RKO (cell line): ENCODE measurements at regions not wholly inside any gene's neighbourhood (a gene's known extent, or its start where the extent isn't known, plus 50 kb on each side); places are given as distances from the start of the nearest gene placed in this dataset.
"Not testable (repeated sequence)": the region's sequence is repeated elsewhere in the genome, so short reads cannot be mapped to it uniquely, and the experiment has no call there.

Experiments
- DNase-seq: peaks from one replicate; pipeline ENCODE4 v3.0.0-alpha.2; 2016; ENCODE audit warnings: low spot score

DNA sequence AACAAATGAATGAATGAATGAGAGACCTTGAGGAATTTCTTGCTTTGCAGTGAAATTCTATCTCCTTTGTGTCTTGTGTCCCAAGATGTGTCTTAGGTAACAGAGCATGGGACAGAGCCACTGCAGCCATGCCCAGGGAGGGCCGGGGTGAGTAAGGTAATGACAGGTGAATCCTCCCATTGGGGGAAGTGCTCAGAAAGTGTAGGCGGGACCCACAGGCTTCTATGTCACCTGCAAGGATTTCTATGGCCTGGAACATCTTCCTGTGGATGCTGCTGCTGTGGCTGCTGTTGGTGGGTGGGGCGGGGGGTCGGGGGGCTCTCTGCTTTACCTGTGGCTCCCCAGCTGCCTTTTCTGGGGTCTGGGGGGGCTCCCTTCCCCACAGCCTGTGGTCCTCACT lies 133.6 kb upstream of the IER5L start:
- no peak for DNase-seq

DNA sequence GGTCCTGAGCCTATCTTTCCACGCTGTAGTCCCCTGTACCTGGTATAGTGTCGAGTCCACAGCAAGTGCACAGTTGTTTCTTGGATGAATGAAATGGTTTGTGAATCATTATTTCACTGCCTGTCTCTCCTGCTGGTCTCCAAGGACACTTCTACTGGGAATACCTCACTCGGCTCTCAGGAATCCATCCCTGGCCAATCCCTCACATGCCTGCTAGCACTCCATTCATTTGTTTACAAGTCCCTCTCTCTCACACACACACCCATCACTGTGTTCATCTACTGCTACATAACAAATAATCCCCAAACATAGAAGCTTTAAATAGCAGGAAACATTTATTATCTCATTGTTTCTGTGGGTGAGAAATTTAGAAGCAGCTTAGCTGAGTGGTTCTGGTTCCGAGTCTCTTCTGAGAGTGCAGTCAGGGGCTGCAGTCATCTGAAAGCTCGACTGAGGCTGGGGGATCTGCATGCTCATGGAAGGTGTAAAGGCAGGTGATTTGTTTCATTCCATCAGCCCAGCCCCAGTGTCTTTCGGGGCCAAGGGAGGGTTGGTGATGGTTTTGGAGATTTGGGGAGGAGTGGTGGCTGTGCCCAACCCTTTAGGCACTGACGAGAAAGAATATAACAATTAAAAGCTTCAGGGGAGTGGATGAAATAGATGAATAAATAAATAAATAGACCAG lies 132.7 kb upstream of the IER5L start:
- no peak for DNase-seq

DNA sequence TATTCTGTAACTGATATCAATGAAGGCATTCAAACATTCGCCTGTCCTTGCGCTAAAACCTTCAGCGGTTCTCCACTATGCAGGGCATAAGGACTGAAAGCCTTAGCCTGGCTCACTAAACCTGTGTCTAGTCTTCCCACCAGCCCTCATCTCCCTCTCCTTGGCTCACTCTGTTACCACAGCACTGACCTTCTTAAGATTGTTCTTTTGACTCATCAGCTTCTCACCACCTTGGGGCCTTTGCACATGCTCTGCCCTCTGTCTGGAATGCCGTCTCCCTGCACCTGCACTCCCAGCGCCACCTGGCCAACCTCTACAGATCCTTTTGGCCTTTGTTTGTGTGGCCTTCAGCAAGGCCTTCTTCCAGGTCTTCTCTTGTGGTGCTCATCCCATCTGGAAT lies 131.8 kb upstream of the IER5L start:
- DNase-seq: no peak

DNA sequence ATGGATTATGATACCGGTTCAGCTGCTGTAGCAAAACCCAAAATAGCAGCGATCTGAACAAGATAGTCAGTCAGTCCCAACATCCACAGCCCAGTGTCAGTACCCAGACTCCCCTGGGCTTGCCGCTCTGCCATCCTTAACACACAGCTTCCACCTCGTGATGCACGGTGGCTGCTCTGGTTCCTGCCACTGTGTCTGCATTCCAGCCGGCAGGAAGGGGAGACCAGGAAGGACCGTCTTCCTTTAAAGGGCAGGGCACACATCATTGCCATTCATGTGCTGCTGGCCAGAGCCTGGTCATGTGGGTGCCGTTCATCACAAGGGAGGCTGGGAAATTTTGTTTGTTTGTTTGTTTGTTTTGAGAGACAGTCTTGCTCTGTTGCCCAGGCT lies 131.0 kb upstream of the IER5L start:
- DNase-seq: no peak

DNA sequence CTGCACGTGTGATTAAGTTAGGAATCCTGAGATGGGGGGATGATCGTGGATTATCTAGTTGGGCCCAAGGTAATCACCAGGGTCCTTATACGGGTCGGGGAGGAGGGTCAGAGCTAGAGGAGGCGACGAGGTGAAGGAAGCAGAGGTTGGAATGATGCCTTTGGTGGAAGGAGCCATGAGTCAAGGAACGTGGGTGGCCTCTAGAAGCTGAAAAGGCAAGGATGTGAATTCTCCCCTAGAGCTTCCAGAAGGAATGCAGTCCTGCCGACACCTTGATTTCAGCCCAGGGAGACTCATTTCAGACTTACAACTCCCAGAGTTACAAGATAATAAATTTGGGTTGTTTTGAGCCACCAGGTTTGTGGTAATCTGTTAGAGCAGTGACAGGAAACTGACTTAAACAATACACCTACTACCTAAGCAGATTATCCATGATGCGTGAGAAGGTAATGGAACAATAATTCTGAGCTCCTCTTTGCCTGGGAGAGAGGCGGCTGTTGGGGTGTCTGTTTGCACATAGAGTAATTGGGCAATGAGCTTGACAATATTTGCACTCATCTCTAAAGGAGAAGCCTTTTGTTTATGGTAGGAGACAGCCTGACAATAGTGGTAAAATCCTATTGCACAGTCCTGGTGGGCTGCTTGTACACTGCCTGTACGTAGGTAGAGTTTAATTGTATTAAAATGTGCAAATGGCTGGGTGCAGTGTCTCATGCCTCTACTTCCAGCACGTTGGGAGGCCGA lies 129.3 kb upstream of the IER5L start:
- no peak for DNase-seq

DNA sequence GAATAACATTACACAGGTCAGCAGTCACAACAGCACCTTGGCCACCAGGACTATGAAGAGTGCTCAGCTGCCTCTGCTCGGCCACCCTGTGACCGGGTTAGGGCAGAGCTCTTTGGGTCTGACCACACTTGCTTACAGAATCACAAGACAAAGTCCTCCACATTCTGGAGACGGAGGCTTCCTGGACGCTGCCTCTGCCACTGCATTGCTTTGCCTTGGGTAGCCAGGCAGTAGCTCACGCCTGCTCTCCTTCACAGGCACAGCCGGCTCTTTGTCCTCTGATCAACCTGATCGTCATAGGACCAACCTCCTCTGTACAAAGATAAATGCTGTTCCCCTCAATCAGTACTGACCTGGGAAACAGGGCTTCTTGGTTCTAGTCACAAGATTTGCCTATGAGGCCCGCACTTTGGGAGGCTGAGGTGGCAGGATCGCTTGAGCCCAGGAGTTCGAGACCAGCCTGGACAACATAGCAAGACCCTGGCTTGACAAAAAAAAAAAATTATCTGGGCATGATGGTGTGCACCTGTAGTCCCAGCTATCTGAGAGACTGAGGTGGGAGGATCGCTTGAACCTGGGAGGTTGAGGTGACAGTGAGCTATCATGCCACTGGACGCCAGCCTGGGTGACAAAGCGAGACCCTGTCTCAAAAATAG lies 128.4 kb upstream of the IER5L start:
- DNase-seq: no peak

DNA sequence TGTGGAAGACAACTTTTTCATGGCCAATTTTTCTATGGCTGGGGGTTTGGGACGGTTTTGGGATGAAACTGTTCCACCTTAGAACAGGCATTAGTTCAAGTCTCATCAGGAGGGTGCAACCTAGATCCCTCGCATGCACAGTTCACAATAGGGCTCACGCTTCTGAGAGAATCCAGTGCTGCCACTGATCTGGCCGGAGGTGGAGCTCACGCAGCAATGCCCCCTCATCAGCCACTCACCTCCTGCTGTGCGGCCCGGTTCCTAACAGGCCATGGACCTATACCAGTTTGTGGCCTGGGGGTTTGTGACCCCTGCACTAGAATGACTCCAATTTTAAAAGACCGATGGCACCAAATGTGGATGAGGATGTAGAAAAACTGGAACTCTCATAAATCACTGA lies 127.2 kb upstream of the IER5L start:
- DNase-seq: no peak

DNA sequence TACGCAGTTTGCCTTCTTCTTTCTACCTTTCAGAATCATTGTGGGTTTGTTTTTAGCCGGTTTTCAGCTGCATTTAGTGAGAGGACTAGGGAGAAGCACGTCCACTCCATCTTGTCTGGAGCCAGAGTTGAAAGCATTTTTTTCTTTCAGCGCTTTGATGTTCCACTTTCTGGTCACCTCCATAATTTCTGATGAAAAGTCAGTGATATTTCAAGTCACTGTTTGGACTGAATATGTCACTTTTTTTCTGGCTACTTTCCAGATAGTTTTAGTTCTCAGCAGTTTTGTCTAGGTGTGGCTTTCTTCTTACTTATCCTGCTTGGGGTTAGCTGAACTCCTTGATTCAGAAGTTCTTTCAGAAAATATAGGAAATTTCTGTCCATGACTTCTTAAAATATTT lies 123.9 kb upstream of the IER5L start:
- no peak for DNase-seq

DNA sequence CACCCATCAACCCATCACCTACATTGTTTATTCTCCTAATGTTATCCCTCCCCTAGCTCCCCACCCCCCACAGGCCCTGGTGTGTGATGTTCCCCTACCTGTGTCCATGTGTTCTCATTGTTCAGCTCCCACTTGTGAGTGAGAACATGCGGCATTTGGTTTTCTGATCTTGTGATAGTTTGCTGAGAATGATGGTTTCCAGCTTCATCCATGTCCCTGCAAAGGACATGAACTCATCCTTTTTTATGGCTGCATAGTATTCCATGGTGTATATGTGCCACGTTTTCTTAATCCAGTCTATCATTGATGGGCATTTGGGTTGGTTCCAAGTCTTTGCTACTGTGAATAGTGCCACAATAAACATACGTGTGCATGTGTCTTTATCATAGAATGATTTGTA lies 118.1 kb upstream of the IER5L start:
- not testable (repeated sequence) for DNase-seq

DNA sequence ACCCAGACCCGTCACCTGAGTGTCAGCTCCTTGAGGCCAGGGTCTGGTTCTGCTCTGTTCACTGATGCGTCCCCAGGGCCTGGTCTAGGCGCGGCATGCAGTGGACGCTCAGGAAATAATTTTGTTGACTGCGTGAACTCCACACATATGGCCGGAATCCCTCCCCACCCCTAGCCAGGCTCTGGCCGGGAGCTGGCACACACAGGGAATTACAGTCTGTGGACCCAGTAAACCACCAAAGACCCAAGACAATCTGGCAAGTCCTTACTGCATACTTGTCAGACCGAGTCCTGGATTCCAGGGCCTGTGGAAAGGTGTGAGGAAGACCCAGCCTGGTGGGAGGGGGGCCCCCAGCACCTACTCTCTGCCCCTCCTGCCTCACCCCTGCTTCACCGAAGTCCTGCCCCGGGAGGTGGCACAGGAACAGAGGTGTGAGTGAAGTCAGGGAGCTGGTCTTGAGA lies 113.0 kb upstream of the IER5L start:
- DNase-seq: no peak

DNA sequence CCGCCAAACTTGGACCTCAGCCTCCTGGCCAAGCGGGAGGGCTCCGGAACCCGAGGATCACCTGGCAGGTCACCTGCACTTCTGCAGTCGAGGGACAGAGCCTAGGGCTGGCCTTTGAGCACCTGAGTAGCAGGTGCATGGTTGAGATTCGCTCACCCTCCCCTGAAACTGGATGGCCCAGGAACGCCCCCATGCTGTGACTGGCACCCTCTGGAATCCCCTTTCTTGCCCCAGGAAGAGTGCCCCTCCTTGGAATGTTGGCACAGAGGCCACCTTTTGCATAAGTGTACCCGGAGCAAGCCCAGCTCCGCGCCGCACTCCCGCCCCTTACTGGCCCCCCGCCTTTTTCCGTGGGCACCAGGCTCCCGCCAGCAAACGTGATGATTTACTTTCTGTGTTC lies 112.5 kb upstream of the IER5L start:
- DNase-seq: no peak

DNA sequence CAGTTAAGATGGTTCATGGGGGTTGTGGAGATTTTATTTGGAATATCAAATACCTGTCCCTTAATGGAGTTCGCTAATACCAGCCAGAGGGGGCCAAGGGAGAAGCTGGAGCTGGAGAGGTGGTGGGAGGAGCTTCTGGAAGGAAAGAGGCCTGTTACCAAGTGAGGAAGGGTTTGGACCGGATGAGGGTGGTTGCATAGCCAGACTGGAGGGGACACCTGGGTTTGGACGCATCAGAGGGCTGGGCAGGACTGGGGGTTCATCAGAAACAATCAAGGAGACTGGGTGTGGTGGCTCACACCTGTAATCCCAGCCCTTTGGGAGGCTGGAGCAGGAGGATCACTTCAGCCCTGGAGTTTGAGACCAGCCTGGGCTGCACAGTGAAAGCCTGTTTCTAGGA lies 111.8 kb upstream of the IER5L start:
- no peak for DNase-seq

DNA sequence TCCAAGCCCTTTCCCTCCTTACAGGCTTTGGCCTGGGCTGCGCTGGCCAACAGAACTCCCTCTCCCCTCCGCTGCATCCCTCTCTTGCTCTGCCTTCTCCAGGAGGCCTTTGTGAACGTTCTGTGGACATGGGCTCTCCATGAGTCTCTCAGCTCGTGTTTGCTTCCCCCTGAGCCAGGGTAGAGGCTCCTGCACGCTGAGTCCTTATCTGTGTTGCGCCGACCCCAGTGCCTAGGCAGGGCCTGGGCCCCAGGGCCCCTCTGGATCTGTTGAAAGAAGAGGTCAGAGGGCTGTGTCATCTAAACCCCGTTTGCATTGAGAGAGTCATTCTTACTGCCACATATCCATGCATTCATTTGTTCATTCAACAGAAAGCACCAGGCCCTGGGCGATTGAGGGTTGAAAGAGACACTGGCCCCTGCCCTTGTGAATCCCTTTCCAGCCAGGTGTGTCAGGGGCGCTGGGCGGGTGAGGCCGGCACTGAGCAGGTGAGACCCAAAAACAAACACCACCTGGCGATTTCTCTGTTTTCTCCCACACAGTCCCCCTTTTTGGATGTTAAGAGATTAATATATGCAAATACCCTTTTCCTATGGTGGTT lies 111.2 kb upstream of the IER5L start:
- DNase-seq: no peak

DNA sequence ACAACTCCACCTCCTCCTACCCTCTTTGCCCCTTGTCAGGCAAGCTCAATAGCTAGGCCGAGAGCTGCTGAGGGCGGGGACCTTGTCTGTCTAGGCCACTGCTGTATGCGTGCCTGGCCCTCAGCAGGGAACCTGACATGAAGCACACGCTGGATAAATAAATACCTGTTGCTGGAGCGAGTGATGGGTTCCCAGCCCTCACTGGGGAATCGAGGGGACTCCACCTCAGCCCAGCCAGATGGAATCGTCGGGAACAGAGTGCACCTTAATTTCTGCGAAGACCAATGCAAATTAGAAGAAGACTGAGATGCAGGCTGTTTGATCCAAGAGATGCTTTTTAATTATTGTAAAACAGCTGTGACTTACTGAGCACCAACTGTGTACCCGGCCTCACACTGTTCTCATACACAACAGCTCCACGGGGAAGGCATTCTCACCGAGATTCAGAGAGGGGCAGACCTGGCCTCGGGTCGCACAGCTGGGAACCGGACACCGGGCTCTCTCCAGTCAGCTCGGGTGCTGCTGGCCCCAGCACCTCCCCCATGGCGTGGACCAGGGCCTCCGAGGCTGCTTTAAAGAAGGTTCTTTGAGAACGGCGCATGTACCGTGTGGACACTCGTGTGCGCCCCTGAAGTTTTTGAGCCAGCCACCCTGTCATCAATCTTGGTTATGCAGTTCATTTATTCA lies 109.7 kb upstream of the IER5L start:
- DNase-seq: no peak

DNA sequence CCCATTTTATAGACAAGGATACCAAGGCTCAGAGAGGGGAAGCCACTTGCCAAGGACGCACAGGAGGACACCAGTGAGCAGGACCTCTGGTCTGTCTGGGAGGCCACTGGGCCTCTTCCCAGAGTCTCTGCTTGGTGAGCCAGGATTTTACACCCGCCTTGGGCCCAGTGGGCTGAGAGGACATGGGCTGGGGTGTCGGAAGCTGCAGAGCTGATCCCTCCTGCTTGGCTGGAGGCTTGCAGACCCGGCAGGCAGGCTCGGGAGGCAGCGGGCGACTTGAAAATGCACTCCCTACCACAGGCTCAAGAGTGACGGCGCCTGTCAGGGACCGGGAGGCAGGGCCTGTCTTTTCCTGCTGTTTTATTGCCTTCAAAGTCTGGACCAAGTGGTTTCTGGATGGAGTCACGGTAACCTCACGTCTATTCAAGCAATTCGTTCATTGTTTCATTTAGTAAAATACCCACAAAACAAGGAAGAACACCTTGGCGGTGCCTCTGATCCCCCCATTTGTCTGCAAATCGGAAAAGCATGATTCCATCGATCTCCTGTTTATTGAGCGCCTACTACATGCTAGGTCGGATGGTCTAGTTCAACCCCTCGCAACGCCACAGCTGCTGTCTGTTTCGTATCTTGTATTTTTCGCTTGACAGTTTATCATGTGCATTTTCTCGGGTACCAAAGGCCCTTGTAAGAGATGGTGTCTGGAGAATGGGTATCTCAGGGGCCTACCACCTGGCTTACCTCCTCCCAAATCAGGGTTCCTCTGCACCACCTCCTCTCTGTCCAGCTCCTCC lies 108.1 kb upstream of the IER5L start:
- no peak for DNase-seq

DNA sequence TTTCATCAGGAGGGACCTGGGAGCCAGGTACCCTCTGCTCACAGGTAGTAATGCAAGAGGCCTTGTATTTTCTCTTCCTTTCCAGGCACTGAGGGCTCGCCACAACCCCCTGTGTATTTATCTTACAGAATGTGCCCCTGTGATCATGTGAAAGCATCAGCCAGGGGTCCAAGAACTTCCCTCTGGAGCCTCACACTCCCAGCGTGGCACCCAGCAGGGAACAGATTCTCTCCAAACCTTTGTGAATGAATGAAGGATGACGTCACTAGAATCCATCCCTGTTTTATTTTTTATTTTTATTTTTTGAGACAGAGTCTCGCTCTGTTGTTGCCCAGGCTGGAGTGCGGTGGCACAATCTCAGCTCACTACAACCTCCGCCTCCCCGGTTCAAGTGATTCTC lies 107.3 kb upstream of the IER5L start:
- DNase-seq: no peak

DNA sequence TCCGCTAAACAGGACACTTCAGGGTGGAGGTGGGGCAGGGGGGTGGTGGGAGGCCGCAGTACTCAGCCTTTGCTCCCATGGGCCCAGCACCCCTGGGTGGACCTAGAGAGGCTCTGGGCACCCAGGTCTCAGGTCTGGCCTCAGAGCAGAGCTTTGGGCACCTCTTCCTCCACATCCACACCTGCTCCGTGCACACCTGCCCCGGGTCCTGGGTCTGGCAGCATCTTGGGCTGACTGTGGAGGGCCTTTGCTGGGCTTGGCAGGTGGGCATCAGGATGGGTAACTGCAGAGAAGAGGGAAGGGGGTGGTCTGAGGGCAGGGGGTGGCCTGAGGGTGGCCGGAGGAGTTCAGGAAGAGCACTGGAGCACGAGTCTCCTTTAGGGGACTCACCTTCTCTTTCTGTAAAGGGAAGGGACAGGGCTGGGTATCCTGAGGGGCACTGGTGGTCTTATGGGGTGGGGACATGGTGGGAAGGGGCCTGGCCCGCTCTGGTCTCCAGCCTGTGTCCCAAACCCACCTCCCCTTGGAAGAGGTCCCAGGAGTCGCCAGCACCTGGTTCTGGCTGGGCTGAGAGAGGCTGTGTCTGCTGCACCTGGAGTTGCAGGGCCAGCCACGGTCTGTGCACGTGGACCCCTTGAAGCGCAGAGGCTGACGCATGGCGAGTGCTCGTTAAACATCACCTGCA lies 106.7 kb upstream of the IER5L start:
- no peak for DNase-seq

DNA sequence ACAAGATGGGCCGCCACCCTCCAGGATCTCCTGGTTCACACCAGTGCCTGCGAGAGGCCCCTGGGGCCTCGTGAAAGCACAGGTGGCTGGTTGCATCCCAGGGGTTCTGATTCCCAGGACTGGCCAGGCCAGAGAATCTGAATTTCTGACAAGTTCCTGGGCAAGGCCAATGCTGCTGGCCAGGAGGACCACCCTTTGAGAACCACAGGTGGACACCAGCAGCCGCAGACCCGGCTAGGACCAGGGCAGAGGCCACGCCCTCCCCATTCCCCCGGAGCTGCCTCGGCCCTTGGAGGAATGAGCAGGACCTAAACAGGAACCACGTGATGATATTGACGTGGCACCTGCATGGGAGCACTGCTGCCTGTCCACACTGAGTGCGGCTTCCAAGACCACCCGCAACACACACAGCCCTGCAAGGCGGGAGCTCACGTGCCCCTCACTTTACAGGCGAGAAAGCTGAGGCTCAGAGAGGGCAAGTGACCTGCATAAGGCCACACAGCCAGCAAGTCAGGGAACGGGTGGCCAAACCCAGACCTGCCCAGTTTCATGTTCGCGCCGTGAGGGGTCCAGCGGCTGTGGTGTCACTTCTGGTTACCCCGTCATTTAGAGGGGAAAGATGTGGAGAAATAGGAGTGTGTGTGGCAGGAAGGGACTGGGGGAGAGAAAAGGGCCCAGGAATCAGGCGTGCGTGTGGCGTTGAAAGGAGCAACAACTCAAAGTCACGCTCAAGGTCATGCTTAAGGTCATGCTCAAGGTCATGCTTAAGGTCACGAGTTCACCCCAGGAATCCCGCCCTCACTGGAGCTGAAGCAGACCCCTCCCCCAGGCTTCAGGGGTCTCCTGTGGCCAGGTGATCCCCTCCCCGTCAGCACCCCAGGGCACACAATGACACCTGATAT lies 105.9 kb upstream of the IER5L start:
- no peak for DNase-seq

DNA sequence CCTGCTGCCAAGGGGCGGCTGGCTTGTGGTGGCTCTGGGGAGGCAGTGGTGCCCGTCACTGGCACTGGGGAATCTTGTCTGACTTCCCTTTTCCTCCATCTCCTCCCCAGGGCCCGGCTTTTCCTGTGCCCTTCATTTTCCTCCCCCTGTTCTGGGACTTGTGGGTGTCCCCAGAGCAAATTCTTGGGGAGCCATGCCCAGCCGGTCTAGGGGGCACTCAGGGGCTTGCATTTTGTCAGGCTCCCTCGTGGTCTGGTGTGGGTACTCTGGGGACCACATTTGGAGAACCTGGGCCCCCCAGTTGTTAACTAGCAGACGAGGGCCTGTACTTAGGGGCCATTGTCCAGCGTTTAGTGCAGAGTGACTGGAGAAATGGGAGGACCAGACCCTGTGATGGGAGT lies 105.2 kb upstream of the IER5L start:
- no peak for DNase-seq

DNA sequence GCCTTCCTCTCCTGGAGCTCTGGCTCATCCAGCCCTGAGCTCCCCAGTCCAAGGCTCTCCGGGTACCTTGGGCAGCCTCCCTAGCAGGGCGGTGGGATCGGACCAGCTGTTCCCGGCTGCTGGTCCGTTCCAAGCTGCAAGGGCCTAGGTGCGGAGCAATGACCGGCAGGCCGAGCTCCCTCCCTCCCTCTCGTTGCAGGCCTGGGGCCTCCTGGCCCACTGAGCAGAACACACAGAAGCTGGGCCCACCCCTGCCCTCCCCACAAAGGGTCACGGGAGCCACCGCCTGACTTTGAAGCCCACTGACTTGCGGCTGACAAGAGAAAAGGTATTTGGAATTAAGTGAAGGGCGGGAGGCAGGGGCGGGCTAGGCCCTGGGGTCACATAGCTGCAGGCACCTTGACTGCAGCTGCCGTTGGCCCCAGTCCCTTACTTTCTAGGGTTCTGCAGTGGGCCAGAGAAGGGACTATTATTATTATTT lies 104.7 kb upstream of the IER5L start:
- no peak for DNase-seq
